ENCODE measurements at regions not wholly inside any gene's neighbourhood (a gene's known extent, or its start where the extent isn't known, plus 50 kb on each side); places are given as distances from the start of the nearest gene placed in this dataset.

DNA sequence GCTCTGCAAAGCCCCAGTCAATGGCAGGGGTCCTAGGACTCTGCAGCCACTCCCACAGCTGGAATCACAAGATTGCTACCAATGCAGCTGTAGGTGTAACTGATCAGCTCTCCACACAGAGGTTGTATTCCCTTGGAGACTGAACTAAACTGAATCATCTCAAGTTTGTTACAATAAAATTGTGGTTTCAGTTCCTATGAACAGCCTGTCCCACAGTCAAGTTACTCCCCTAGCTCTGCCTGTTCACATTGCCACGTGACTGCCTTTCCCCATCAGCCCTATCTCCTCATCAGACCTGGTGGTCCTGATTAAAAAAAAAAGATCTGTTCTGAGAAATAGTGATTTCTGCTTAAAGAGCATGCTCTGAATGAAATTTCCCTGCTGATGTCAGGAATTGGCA lies 287.9 kb upstream of the NBEA start:
- TF ChIP-seq, protein P1, sequence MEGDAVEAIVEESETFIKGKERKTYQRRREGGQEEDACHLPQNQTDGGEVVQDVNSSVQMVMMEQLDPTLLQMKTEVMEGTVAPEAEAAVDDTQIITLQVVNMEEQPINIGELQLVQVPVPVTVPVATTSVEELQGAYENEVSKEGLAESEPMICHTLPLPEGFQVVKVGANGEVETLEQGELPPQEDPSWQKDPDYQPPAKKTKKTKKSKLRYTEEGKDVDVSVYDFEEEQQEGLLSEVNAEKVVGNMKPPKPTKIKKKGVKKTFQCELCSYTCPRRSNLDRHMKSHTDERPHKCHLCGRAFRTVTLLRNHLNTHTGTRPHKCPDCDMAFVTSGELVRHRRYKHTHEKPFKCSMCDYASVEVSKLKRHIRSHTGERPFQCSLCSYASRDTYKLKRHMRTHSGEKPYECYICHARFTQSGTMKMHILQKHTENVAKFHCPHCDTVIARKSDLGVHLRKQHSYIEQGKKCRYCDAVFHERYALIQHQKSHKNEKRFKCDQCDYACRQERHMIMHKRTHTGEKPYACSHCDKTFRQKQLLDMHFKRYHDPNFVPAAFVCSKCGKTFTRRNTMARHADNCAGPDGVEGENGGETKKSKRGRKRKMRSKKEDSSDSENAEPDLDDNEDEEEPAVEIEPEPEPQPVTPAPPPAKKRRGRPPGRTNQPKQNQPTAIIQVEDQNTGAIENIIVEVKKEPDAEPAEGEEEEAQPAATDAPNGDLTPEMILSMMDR (IDR thresholded peaks at IDR 0.05; ENCODE audit: low read depth, low read length): no peak
- TF ChIP-seq MYC (IDR thresholded peaks at IDR 0.05; ENCODE audit: low read depth, low read length) (no peak), POLR2A (IDR thresholded peaks at IDR 0.05; ENCODE audit: extremely low read depth, insufficient read length) (no peak)
